Peyer's patch (tissue), 4 donors: ENCODE measurements at regions not wholly inside any gene's neighbourhood (a gene's known extent, or its start where the extent isn't known, plus 50 kb on each side); places are given as distances from the start of the nearest gene placed in this dataset.

Source experiments
- CTCF ChIP-seq, 6 experiments: fragments of 450-650 bp in 4 of 6; fragments of 200-600 bp in 2 of 6; sonication (generic) in 1 of 6; IDR thresholded peaks; one replicate each; pipeline ENCODE4 v1.5.1; 2017 to 2019; ENCODE audit warnings: antibody characterized with exemption in 6 of 6, mild to moderate bottlenecking in 3 of 6, moderate library complexity in 1 of 6
- POLR2A ChIP-seq, 2 donors: fragments of 450-650 bp; IDR thresholded peaks; one replicate each; pipeline ENCODE4 v1.5.1; 2017; ENCODE audit warnings: antibody characterized with exemption in 2 of 2, mild to moderate bottlenecking in 2 of 2, moderate library complexity in 2 of 2

GRCh38 chr1:59063501-59063900, 233.4 kb upstream of the FGGY start:
- TF ChIP-seq CTCF (IDR thresholded peaks at IDR 0.05), result no peak
- no peak for TF ChIP-seq POLR2A (IDR thresholded peaks at IDR 0.05)
